SH-SY5Y (cell line): ENCODE measurements at regions not wholly inside any gene's neighbourhood (a gene's known extent, or its start where the extent isn't known, plus 50 kb on each side); places are given as distances from the start of the nearest gene placed in this dataset.

Experiments
- GATA2 ChIP-seq: IDR thresholded peaks from 2 replicates; pipeline ENCODE4 v1.6.1; 2011; ENCODE audit warnings: mild to moderate bottlenecking, low read depth, low read length
- GATA3 ChIP-seq: IDR thresholded peaks from 2 replicates; pipeline ENCODE4 v1.6.1; 2011; ENCODE audit warnings: low read depth, mild to moderate bottlenecking, low read length, moderate library complexity

- TF ChIP-seq GATA3 (no peak), GATA2 (no peak)
Measured at GRCh38 chr3:13132731-13133410, 59.6 kb upstream of the IQSEC1 start.
